RWPE1 (cell line): ENCODE measurements at regions not wholly inside any gene's neighbourhood (a gene's known extent, or its start where the extent isn't known, plus 50 kb on each side); places are given as distances from the start of the nearest gene placed in this dataset.

Experiments
- CTCF ChIA-PET: fragments of 350-600 bp; sonication (Branson Sonifier 250); formaldehyde crosslinking; extraction: SDS; loops from one replicate; lab custom pipeline; 2021; lab: Yijun Ruan, JAX
- POLR2A ChIA-PET: fragments of 400-600 bp; formaldehyde crosslinking; extraction: SDS; loops from one replicate; lab custom pipeline; 2020; ENCODE audit warnings: antibody characterized with exemption; ENCODE audit not compliant: low non-redundant PET; lab: Yijun Ruan, JAX
- DNase-seq: peaks from one replicate; pipeline ENCODE4 v3.0.0; 2012; ENCODE audit warnings: low spot score
- H3K27ac ChIP-seq: fragments of 450-650 bp; 2 replicates; pipeline ENCODE4 v1.5.1; 2017
- CTCF ChIP-seq: fragments of 450-650 bp; conservative IDR thresholded peaks from 2 replicates; pipeline ENCODE4 v1.5.1; 2017; ENCODE audit warnings: low read depth, mild to moderate bottlenecking

DNA sequence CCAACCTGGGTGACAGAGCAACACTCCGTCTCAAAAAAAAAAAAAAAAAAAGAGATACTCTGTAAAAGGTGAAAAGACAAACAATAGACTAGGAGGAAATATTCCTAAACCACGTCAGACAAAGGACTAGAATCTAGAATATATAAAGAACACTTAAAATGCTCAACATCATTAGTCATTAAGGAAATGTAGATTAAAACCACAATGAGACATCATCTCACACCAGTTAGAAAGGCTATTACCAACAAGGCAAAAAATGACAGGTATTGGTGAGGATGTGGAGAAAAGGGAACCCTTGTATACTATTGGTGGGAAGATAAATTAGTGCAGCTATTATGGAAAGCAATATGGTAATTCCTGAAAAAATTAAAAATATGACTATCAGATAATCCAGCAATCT, 903.1 kb upstream of the SOX9 start:
- POLR2A ChIA-PET = no interaction called here

GRCh38 chr17:71224824-71225575, 895.8 kb upstream of the SOX9 start:
- POLR2A ChIA-PET = no interaction called here
- no peak for DNase-seq
- CTCF ChIA-PET = no interaction called here
- no peak for TF ChIP-seq CTCF
- H3K27ac ChIP-seq = no peak overlapping the region

More for the DNA sequence above, 903.1 kb upstream of the SOX9 start:
- no peak overlapping the region for H3K27ac ChIP-seq
- TF ChIP-seq CTCF = no peak
- CTCF ChIA-PET = no interaction called here
- DNase-seq = no peak

GRCh38 chr17:71227841-71228240, 893.0 kb upstream of the SOX9 start:
- DNase-seq = no peak
- ChIA-PET CTCF (no interaction called here), POLR2A (no interaction called here)
- TF ChIP-seq CTCF = no peak
- H3K27ac ChIP-seq = no peak overlapping the region

DNA sequence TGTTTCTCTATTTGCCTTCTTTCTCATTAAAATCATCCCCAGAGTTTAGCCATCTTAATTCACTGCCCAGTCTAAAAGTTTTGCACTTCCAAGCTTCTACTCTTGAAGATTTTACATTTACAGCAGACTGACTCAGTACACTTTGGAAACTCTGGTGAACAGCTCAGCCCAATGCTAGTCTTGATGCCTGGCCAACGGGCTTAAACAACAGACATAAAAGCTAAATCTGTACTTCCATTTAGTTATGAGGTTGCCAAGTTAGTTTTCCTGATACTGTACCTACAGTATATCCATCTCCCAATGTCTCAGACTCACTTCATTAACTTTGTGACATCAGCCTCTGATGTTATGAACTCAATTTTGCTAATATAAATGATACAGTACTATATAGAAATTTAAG, 891.8 kb upstream of the SOX9 start:
- ChIA-PET CTCF (no interaction called here), POLR2A (no interaction called here)
- H3K27ac ChIP-seq = no peak overlapping the region
- TF ChIP-seq CTCF = no peak
- DNase-seq = no peak

- H3K27ac ChIP-seq = no peak overlapping the region
- ChIA-PET CTCF (no interaction called here), POLR2A (no interaction called here)
- no peak for TF ChIP-seq CTCF
- no peak for DNase-seq
These were observed 887.8 kb upstream of the SOX9 start for GRCh38 chr17:71232801-71233559.

GRCh38 chr17:71234349-71234748, 886.5 kb upstream of the SOX9 start:
- ChIA-PET POLR2A (no interaction called here), CTCF (interaction anchor here (0.6 kb wide), 1 partner anchor 791 kb away, joined by 5 read pairs; no protein-coding TSS in a partner anchor)
- DNase-seq = no peak
- no peak overlapping the region for H3K27ac ChIP-seq
- no peak for TF ChIP-seq CTCF
